HG03342 (cell line): ENCODE measurements at regions not wholly inside any gene's neighbourhood (a gene's known extent, or its start where the extent isn't known, plus 50 kb on each side); places are given as distances from the start of the nearest gene placed in this dataset.

ENCODE experiments used
- ATAC-seq: cut with Tn5 transposase; IDR thresholded peaks from one replicate; pipeline ENCODE4 v1.9.1; 2021; ENCODE audit warnings: mild to moderate bottlenecking, moderate library complexity; ENCODE audit not compliant: unreplicated experiment

DNA sequence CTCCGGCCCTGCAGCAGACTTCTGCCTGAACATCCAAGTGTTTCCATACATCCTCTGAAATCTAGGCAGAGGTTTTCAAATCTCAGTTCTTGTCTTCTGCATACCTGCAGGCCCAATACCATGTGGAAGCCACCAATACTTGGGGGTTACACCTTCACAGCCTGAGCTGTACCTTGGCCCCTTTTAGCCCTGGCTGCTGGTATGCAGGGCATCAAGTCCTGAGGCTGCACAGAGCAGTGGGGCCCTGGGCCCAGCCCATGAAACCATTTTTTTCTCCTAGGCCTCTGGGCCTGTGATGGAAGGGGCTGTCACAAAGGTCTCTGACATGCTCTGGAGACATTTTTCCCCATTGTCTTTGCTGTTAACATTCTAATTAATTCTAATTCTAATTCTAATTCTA lies 680.6 kb downstream of the ELAVL2 start:
- no peak for ATAC-seq

DNA sequence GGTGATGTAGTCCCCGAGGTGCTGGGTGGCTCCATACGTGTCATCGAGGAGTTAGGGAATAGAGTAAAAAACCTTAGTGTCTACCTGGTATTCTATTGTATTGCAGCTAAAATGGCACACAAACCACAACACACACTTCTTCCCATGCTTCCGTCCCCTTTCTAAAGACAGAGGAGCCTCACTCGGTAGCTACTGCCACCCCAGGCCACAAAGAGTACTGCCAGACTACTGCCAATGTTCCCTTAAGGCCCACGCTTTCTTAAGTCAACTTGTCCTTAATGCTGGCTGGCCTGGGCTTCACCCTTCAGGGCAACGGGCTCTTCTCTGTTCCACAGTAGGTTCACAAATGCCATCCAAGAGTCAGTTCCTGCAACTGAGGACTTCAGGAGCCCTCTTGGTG lies 673.0 kb downstream of the ELAVL2 start:
- ATAC-seq, result no peak

DNA sequence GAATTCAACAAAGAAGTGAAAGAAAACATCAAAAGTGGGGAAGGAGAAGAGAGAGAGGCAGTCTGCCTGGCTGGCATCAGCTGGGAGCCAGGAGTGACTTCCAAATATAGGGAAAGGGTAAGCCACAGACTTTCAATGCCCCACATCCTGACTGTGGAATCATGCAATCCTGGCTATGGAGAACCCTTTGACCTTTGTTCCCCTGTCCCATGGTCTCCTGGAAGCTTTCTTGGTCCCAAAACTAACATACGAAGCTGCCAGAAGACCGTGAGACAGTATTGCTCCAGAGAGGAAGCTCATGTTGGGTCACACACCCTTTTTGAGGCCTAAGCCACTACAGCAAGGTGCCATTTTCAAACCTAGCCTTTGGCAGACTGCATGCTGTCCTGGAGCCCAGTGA lies 665.5 kb downstream of the ELAVL2 start:
- no peak for ATAC-seq

DNA sequence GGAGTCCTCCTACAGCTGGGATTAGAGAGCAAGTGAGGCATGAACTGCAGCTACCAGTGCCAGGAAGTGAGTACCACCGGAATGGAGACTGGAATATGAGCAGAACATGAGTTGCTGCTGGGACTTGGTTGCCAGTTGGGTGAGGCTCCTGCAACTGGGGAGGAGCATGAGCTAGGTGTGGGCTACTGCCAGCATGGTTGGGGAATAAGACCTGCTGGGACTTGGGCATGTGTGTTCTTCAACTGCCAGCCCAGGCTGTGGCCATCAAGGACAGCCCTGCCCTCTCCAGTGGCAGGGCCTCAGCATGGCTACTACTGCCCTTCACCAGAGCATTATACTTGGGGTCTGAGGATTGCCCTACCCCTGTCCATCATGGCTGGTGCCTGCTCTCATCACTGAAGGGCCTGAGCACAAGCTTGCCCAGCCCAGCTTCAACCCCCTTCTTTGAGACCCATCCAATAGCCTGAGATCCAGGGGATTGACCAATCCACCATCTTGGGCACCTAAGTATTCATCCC lies 665.0 kb downstream of the ELAVL2 start:
- no peak for ATAC-seq

DNA sequence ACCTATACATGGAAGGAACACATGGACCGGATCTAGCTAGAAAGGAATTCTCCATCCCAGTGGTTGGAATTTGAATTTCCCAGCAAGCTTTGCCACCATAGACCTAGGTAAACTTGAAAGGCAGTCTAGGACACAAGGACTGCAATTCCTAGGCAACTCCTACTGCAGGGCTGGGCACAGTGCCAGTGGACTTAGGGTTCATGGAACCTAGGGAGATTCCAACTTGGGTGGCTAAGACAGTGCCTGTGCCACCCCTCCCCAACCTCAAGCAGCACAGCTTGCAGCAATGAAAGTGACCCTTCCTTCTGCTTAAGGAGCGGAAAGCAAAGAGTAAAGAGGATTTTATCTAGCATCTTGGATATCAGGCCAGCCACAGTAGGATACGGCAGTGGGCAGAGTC lies 663.3 kb downstream of the ELAVL2 start:
- no peak for ATAC-seq

DNA sequence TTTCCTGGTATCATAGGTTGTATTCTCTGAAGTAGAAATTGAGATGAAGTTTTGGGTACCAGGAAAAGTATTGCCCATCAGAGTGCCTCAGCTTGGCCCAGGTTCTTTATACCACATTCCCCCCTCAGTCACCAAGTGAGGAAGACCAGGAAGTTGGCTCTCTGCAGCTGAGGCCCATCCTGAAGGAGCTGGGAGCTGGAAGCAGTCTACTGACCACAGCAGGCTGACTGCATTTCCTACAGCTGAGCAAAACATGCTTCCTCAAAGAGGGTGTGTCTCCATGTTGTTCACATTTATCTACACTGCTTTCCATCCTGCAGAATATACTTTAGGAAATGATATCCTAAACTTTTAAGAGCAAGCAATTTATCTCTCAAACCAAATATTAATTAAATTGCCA lies 654.6 kb downstream of the ELAVL2 start:
- ATAC-seq, result no peak

DNA sequence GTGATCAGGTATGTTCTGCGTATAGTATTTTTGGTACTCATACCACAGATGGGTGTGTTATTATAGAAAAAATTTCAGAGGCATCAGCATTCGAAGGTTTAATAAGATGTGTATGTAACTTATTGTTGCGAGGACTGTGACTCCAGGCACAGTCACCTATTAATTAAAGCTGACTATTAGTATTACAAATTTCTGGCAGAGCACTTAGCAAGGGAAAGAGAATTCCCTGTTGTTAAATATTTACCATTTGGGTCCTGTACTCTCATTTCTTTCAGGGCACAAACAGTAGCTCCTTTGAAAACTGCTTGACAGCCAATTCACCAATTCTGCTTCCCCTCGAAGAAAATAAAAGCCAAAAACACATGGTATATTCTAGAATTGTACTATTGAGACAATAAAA lies 653.8 kb downstream of the ELAVL2 start:
- no peak for ATAC-seq

DNA sequence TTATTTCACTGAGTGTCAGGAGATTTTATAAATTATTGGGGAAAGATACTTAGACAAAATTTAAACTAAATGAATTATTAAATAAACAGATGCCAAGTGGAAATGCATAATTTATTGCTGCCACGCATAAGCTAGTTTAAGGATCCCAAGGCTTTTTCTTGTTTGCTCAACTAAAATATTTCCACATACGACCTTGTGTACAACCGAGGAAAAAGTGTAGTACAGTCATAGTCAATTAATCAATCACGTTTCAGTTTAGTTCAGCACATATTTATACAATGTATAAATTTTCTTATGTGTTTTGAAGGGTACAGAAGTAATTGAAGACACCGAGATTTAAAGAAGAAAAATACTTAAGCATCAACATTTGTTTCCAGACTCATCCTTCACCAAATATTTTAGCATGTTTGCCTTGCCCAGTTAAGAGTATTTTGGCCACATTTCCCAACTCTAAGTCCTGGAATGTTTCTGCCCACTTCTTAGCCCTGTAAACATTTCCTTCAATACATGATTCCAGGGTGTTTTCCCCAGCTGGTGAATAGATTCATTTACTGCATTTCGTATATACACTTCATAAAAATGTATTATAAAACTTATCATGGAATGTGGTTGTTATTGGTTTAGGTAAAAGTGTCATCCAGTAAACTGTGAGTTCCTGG lies 652.9 kb downstream of the ELAVL2 start:
- no peak for ATAC-seq

DNA sequence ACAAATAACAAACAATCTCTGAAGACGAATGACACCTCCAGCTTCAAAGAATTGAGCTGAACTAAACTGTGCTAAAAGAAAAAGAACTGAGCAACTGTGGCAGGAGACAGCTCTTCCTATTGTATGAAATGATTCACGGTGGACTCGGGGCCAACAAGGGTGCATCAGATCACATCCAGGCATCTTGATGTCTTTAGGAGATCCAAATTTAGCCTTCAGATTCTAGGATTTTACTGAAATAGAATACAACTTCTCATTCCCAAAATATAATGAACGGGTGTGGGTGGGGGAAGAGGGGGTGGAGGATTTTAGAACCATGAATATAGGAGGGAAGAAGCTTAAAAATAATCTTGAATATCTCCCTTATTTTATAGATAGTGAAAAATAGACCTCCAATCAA lies 631.8 kb downstream of the ELAVL2 start:
- ATAC-seq, result no peak

DNA sequence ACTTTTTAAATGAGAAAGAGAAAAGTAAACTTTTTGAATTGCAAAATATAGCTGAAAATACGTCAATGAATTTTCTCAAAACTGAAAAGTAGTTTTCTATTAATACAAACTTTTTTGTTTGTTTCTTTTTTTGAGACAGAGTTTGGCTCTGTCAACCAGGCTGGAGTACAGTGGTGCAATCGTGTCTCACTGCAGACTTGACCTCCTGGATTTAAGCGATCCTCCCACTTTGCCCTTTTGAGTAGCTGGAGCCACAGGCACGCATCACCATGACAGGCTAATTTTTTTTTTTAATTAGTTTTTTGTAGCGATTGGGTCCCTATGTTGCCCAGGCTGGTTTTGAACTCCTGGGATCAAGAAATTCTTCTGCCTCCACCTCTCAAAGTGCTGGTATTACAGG lies 610.4 kb downstream of the ELAVL2 start:
- ATAC-seq, result no peak

DNA sequence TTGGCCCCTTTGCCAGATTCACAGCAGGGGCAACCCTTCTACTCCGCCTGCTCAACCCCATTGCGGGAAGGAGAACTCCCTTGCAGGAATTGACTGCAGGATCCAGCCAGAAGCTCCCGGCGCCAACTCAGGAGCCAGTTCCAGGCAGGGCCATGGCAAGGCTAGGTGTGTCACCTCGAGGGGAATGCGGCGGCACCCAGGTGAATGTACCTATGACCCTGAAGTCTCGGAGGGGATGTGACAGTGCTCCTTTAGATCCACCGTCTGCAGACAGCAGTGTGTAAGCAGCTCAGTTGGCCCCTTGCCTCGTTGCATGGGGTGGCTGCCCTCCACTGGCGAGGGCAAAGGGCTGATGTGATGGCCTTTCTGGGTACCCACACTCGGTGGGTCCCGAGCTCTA lies 606.6 kb downstream of the ELAVL2 start:
- ATAC-seq, result no peak

DNA sequence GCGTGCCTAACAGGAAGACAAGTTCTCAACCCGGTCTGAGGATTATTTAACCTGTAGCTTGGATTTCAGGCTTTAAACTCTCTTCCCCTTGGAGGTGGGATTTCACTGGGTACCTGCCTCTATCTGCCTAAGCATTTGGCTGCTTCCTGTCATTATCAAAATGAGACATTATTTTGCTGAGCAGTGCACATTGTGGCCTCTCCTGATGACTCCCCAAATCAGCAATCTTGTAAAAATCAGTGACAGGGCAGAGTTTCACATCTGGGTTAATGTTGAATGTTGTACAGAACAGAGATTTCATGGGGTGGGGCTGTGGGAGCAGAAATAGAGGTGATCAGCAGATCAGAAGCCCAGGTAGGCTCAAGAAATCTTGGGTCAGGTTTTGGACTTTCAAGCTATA lies 605.9 kb downstream of the ELAVL2 start:
- ATAC-seq, result no peak

DNA sequence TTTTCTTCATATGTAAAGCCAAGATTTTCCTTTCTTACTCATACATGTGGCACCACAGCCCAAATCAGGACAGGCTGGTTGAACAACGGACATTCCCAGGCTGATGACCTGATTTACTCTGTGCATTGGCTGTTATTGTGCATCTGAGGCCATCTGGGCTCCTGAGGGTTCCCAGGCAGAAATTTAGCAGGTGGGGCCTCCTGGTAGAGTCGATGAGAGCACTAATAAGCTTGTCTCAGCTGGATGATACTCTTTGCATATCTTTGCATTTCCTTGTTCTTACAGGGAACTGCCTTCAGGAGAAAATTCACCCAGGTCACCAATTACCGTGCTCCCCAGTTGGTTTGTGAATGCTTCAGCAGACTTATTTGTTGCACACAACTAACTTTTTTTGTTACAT lies 605.1 kb downstream of the ELAVL2 start:
- no peak for ATAC-seq

DNA sequence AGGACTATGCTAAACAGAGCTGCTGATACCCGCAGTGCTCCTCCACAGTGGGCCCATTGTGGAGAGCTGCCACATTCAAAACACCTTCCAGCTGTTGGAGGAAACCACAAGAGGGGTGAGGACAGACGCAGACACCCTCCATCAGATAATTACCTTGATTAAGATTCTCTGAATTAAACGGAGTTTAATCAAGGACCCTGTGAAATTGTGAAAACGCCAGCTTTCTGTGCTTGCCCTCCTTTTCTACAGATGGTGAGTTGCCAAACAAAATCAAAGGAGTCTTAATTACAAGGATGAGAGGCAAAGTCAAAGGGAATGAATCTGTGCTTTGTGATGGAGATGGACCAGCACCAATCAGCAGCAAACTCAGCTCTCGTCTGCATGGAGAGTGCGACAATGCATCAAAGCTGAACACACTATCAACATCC lies 596.1 kb downstream of the ELAVL2 start:
- no peak for ATAC-seq

DNA sequence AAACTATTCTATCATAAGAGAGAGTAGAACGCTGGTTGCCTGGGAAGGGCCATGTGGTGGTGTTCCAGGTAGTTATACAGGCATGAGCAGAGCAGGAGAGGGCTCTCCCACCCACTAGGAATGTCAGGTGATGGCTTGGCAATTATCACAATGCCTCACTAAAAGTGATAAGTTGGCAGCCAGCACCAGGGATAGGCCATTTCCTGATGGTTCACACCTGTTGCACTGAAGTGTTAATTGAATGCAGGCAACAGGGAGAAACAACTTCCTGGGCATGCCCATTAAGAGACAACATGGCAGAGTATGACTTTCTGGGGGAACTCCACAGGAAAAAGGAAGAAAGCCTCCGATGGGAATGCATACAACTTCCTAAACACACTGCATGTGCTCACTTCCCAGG lies 593.2 kb downstream of the ELAVL2 start:
- ATAC-seq, result no peak

DNA sequence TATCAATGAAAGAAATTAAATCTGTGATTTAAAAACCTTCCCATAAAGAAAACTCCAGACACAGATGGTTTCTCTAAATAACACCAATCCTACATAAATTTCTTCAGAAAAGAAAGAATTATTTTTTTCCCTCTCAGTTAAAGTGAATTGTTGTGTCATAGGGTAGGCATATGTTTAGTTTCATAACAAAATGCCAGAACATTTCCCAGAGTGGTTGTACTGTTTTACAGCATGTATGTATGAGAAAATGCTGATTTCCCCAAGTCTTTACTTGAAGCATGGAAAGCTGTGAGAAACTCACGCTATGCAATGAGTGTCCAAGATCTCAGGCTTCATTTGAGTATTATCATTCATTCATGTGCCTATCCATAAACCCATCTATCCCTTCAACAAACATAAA lies 582.5 kb downstream of the ELAVL2 start:
- ATAC-seq, result no peak

DNA sequence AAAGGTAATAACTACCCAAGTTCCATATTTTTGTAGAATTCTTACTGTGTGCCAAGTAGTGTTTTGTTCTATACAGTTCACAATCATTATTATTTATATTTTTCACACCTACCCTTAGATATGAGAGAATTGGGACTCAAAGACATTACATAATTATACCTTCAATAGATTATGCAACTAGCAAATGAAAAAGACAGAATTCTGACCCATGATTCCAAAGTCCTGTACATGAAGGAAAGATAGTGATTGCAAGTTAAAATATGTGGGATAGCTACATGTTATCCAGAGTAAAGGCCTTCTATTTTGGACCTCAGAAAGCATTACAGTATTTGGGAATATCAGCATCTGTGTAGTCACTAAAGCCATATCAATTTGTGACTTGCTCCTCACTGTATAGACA lies 581.0 kb downstream of the ELAVL2 start:
- ATAC-seq, result no peak

DNA sequence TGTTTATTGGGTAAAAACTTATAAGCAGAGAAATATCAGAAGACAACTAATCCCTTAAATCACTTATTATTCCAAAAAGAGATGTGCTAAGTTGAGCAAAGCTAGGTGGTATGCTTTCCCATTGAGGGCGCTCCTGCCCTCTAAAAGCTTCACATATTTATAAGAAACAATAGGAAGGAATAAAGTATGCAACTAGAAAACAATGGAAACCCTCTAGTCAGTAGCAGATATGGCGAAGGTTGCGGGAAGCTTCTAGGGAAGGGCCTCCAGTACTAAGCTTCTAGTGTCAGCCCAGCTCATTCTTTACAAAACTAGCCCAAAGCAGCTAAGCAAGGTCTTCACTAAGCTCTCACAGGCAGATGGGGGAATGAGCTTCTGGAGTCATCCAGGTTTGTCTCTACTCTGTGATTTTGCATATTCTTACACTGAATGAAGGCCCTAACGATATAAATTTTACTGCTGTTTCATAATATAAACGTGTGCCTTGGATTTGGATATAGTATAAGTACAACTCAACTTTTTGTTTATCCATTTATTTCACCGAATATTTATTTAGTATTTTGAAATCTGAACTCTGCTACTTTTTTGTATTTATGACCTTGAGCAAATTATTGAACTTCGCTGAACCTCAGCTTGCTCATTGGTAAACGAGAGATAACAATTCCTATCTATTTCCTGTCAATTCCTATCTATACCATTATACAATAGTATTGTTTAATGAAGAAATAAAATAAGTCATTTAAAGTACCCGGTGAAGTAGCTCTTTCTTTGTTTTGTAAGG lies 571.4 kb downstream of the ELAVL2 start:
- no peak for ATAC-seq

DNA sequence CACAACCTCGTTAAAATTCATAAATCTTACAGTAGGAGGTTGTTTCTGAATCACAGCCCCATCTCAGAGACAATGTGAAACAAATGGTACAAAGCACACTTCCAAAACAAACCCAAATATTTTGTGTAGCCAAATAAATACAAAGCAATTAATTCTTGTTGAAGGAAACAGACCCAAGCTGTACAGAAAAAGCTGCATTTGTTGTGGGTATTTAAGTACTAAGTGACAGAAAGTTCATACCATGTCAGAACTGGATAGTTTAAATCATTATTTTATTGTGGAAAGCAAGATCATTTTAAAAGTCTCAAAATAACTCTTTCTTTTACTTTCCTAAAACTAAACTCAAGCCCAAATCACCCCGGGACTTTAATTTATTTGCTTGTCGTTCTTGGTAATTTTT lies 570.7 kb downstream of the ELAVL2 start:
- no peak for ATAC-seq

DNA sequence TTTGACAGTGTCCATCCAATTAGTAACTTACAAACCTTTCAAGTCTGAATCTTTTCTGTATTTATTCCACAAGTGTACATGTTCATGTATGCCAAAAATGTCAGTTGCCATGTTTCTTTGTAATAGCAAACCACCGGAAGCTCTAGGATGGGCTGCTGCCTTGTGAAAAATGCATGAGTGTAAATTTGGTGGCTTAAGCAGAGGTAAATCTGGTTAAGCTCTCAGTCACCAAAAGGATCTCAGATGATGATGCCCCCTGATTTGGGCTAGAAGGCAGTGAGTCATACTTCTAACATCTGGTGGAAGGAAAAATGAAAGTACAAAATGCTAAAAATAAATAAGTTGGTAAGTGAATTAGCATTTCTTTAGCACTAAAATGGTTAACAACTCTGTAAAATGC lies 567.5 kb downstream of the ELAVL2 start:
- no peak for ATAC-seq

DNA sequence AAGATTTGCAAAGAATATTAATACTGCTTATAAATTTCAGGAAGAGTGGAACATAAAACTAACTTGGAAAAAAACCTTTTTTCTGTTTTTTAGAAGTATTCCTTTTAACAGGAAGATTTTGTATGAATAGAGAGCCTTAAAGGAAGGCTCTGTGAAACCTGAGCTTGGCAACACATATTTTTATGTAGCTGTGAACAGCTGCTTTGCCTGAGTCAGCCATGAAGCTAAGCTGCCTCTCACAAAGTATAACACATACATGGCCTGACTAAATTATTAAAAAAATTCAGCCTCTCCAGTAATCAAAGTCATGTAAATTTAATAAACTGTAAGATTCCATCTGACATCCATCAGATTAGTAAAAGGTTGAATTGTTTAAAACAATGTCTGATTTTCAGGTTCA lies 547.5 kb downstream of the ELAVL2 start:
- no peak for ATAC-seq

DNA sequence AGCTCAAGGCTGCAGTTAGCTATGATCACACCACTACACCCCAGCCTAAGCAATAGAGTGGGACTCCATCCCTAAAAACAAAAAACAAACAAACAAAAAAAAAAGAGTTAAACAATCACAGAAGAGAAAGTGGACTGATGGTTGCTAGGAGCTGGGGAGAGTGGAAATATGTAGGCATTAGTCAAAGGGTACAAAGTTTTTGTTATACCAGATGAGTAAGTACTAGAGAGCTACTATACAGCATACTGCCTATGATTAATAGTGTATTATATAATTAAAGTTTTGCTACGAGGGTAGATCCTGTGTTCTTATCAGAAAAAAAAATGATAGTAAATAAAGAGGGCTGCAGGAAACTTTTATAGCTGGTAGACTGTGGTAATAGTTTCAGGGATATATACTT lies 538.6 kb downstream of the ELAVL2 start:
- no peak for ATAC-seq

DNA sequence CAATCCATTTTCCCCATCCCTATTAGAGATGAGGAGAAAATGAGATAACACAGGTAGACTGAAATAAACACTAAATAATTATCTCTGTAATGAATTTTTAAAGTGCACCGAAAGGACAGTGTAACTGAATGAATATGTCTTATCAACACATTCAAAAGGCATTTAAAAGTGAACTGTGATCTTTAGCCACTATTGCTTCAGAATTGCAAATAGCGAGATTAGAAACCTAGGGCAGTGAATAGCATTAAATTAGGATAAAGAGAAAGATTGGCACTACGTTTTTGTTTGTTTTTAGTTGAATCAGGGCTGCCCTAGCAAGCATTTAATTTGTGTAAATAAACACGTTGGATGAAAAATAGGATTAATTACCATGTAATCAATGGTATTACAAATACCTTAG lies 537.5 kb downstream of the ELAVL2 start:
- no peak for ATAC-seq
